ENCODE measurements at regions not wholly inside any gene's neighbourhood (a gene's known extent, or its start where the extent isn't known, plus 50 kb on each side); places are given as distances from the start of the nearest gene placed in this dataset.

- Histone ChIP-seq H3K27me3 (ENCODE audit: control insufficient read depth in 2 of 2, insufficient read depth in 2 of 2, low read length in 2 of 2) (peaks cover 3 to 10% of the 10 kb centered on the region in 2 experiments), H3K4me3 (replicated peaks in 1 of 3; ENCODE audit: insufficient read depth in 1 of 3, low read depth in 1 of 3, low read length in 3 of 3) (no peak overlapping the region), H3K9me1 (replicated peaks; ENCODE audit: control insufficient read depth, extremely low read depth, insufficient read depth, low read length) (no peaks in the 10 kb centered on the region), H3K27ac (ENCODE audit: insufficient read depth, low read depth, low read length) (no peak overlapping the region), H4K20me1 (replicated peaks; ENCODE audit: control insufficient read depth, extremely low read depth, insufficient read depth, low read length) (no peaks in the 10 kb centered on the region), H2AFZ (ENCODE audit: low read depth, low read length) (no peak overlapping the region), H3K9me3 (replicated peaks; ENCODE audit: control insufficient read depth, insufficient read depth, low read length) (no peaks in the 10 kb centered on the region), H3K79me2 (ENCODE audit: control insufficient read depth, insufficient read depth, low read length) (no peaks in the 10 kb centered on the region), H3K36me3 (ENCODE audit: control insufficient read depth in 2 of 2, extremely low read depth in 1 of 2, insufficient read depth in 2 of 2, low read length in 2 of 2) (no peaks in the 10 kb centered on the region), H3K4me1 (ENCODE audit: control insufficient read depth, extremely low read depth, insufficient read depth, low read length) (no peaks in the 10 kb centered on the region), H3K4me2 (ENCODE audit: insufficient read depth, low read length) (no peak overlapping the region), H3K9ac (replicated peaks; ENCODE audit: extremely low read depth, insufficient read depth, low read length) (no peak overlapping the region)
- TF ChIP-seq MYC (IDR thresholded peaks at IDR 0.05; ENCODE audit: low read depth, low read length): no peak
- TF ChIP-seq POLR2A (IDR thresholded peaks at IDR 0.05; ENCODE audit: low read depth, low read length): no peak
- no peak for TF ChIP-seq FOS (IDR thresholded peaks at IDR 0.05; ENCODE audit: borderline replicate concordance, insufficient read depth, low read length)
- TF ChIP-seq CTCF (IDR thresholded peaks at IDR 0.05; ENCODE audit: extremely low read depth in 1 of 2, insufficient read depth in 1 of 2, low read depth in 1 of 2, low read length in 2 of 2): no peak
- TF ChIP-seq MAX (IDR thresholded peaks at IDR 0.05; ENCODE audit: insufficient read depth, insufficient read length): no peak
- no peak for TF ChIP-seq GATA2 (IDR thresholded peaks at IDR 0.05; ENCODE audit: insufficient read depth, insufficient read length, low read depth, low read length)
- TF ChIP-seq JUN (IDR thresholded peaks at IDR 0.05; ENCODE audit: borderline replicate concordance, insufficient read depth, insufficient read length, low read depth): no peak
- TF ChIP-seq POLR2AphosphoS5 (IDR thresholded peaks at IDR 0.05; ENCODE audit: insufficient read depth, low read depth, low read length): no peak
- TF ChIP-seq EZH2 (IDR thresholded peaks at IDR 0.05; ENCODE audit: borderline replicate concordance, low read depth, low read length, severe bottlenecking): no peak
- dilution Hi-C loops (cut with MboI; ENCODE audit: extremely low pct_ligation_motif_present, low sequenced_read_pairs) (no loop called here), intact Hi-C loops (cut with micrococcal nuclease) (no loop called here)
- DNase-seq (ENCODE audit: low read depth, low spot score) (no peak), FAIRE-seq (no peak)
- POLR2A ChIA-PET: no interaction called here
- CTCF ChIA-PET: no interaction called here
- no TSS peak for BruUV-seq (replicated peaks)
These were observed 309.4 kb upstream of the DIO3 start for GRCh38 chr14:101251812-101252442.

Data from endothelial cell of umbilical vein (primary cell).